ACHN (cell line): ENCODE measurements at regions not wholly inside any gene's neighbourhood (a gene's known extent, or its start where the extent isn't known, plus 50 kb on each side); places are given as distances from the start of the nearest gene placed in this dataset.
"Not testable (repeated sequence)": the region's sequence is repeated elsewhere in the genome, so short reads cannot be mapped to it uniquely, and the experiment has no call there.

Source experiments
- DNase-seq: peaks from one replicate; pipeline ENCODE4 v3.0.0-alpha.2; 2015
- in situ Hi-C: cut with HindIII; loops from 2 replicates; pipeline ENCODE4 v1.10.0; 2017; ENCODE audit warnings: low sequenced_read_pairs, low pct_ligation_motif_present, low pct_unique_long_range_greater_than_20kb

- no peak for DNase-seq
- in situ Hi-C loops: no loop called here
Measured at GRCh38 chr6:82494367-82494766, 130.8 kb downstream of the TPBG start.

- DNase-seq, in situ Hi-C loops: not testable (repeated sequence)
Measured at GRCh38 chr6:82501901-82502300, 138.3 kb downstream of the TPBG start.

GRCh38 chr6:82506526-82506925, 142.9 kb downstream of the TPBG start:
- in situ Hi-C loops: no loop called here
- DNase-seq: no peak

GRCh38 chr6:82507112-82507511, 143.5 kb downstream of the TPBG start:
- no peak for DNase-seq

GRCh38 chr6:82511546-82511945, 147.9 kb downstream of the TPBG start:
- no peak for DNase-seq
- in situ Hi-C loops: no loop called here

More at GRCh38 chr6:82507112-82507511, 143.5 kb downstream of the TPBG start:
- in situ Hi-C loops: no loop called here

GRCh38 chr6:82517896-82518295, 154.3 kb downstream of the TPBG start:
- DNase-seq, in situ Hi-C loops: not testable (repeated sequence)

- no peak for DNase-seq
- in situ Hi-C loops: no loop called here
Measured at GRCh38 chr6:82521369-82521768, 157.8 kb downstream of the TPBG start.

- in situ Hi-C loops: no loop called here
- DNase-seq: no peak
Measured at GRCh38 chr6:82521861-82522260, 158.2 kb downstream of the TPBG start.

- DNase-seq: no peak
- in situ Hi-C loops: no loop called here
Measured at GRCh38 chr6:82524031-82524430, 160.4 kb downstream of the TPBG start.

GRCh38 chr6:82525775-82526495, 162.3 kb downstream of the TPBG start:
- no peak for DNase-seq
- in situ Hi-C loops: no loop called here

- in situ Hi-C loops: not testable (repeated sequence)
Measured at GRCh38 chr6:82529960-82530460, 166.4 kb downstream of the TPBG start.

GRCh38 chr6:82534876-82535275, 171.3 kb downstream of the TPBG start:
- in situ Hi-C loops: no loop called here
- no peak for DNase-seq

More at GRCh38 chr6:82529960-82530460, 166.4 kb downstream of the TPBG start:
- DNase-seq: not testable (repeated sequence)

GRCh38 chr6:82549480-82549879, 185.9 kb downstream of the TPBG start:
- DNase-seq, in situ Hi-C loops: not testable (repeated sequence)

GRCh38 chr6:82551311-82551710, 187.7 kb downstream of the TPBG start:
- in situ Hi-C loops: not testable (repeated sequence)

GRCh38 chr6:82551831-82552230, 188.2 kb downstream of the TPBG start:
- in situ Hi-C loops: no loop called here
- DNase-seq: no peak

More at GRCh38 chr6:82551311-82551710, 187.7 kb downstream of the TPBG start:
- DNase-seq: not testable (repeated sequence)

- in situ Hi-C loops: no loop called here
- DNase-seq: no peak
Measured at GRCh38 chr6:82553863-82554531, 190.4 kb downstream of the TPBG start.

GRCh38 chr6:82554666-82555065, 191.0 kb downstream of the TPBG start:
- no peak for DNase-seq
- in situ Hi-C loops: no loop called here

GRCh38 chr6:82555801-82556200, 192.2 kb downstream of the TPBG start:
- in situ Hi-C loops: no loop called here
- DNase-seq: no peak

GRCh38 chr6:82558531-82558930, 194.9 kb downstream of the TPBG start:
- in situ Hi-C loops, DNase-seq: not testable (repeated sequence)

GRCh38 chr6:82567621-82568020, 204.0 kb downstream of the TPBG start:
- in situ Hi-C loops: no loop called here
- no peak for DNase-seq
